Mesendoderm (in vitro differentiated cells): ENCODE measurements at regions not wholly inside any gene's neighbourhood (a gene's known extent, or its start where the extent isn't known, plus 50 kb on each side); places are given as distances from the start of the nearest gene placed in this dataset.
"Not testable (repeated sequence)": the region's sequence is repeated elsewhere in the genome, so short reads cannot be mapped to it uniquely, and the experiment has no call there.

ENCODE experiments used
- DNase-seq: peaks from one replicate; pipeline ENCODE4 v3.0.0; 2013
- H2AK5ac ChIP-seq: 2 replicates; pipeline ENCODE4 v1.6.1; 2013; ENCODE audit warnings: low read length, inconsistent platforms
- H2BK120ac ChIP-seq: 2 replicates; pipeline ENCODE4 v1.6.1; 2013; ENCODE audit warnings: low read depth, mild to moderate bottlenecking, low read length, moderate library complexity, mixed read lengths
- H2BK15ac ChIP-seq: replicated peaks from 2 replicates; pipeline ENCODE4 v1.6.1; 2013; ENCODE audit warnings: low read depth, mild to moderate bottlenecking, moderate library complexity
- H2BK5ac ChIP-seq: 2 replicates; pipeline ENCODE4 v1.6.1; 2013; ENCODE audit warnings: low read length, inconsistent platforms
- H3K18ac ChIP-seq: 2 replicates; pipeline ENCODE4 v1.6.1; 2013; ENCODE audit warnings: mild to moderate bottlenecking, low read length, mixed read lengths
- H3K23ac ChIP-seq: one replicate; pipeline ENCODE4 v1.6.1; 2013; ENCODE audit warnings: low read length
- H3K27ac ChIP-seq: 2 replicates; pipeline ENCODE4 v1.5.1; 2013; ENCODE audit warnings: low read depth, mild to moderate bottlenecking, inconsistent platforms, low read length, moderate library complexity
- H3K27me3 ChIP-seq: 2 replicates; pipeline ENCODE4 v1.6.1; 2013; ENCODE audit warnings: low read length, control low read depth, mild to moderate bottlenecking, inconsistent platforms; ENCODE audit not compliant: insufficient read depth, poor library complexity
- H3K36me3 ChIP-seq: 2 replicates; pipeline ENCODE4 v1.6.1; 2013; ENCODE audit warnings: low read length, inconsistent platforms; ENCODE audit not compliant: control insufficient read depth, insufficient read depth
- H3K4ac ChIP-seq: one replicate; pipeline ENCODE4 v1.6.1; 2013; ENCODE audit warnings: low read depth, mild to moderate bottlenecking, low read length, moderate library complexity
- H3K4me1 ChIP-seq: 2 replicates; pipeline ENCODE4 v1.6.1; 2013; ENCODE audit warnings: low read depth, low read length, inconsistent platforms; ENCODE audit not compliant: control insufficient read depth
- H3K4me2 ChIP-seq: 2 replicates; pipeline ENCODE4 v1.6.1; 2013; ENCODE audit warnings: low read length
- H3K4me3 ChIP-seq: 2 replicates; pipeline ENCODE4 v1.5.1; 2013; ENCODE audit warnings: mild to moderate bottlenecking, low read length
- H3K56ac ChIP-seq: one replicate; pipeline ENCODE4 v1.6.1; 2013; ENCODE audit warnings: low read length
- H3K79me1 ChIP-seq: 2 replicates; pipeline ENCODE4 v1.6.1; 2013; ENCODE audit warnings: low read length, inconsistent platforms
- H3K79me2 ChIP-seq: 2 replicates; pipeline ENCODE4 v1.6.1; 2013; ENCODE audit warnings: mild to moderate bottlenecking, low read length; ENCODE audit not compliant: control insufficient read depth, insufficient read depth
- H3K9ac ChIP-seq: 2 replicates; pipeline ENCODE4 v1.6.1; 2013; ENCODE audit warnings: low read length, inconsistent platforms
- H4K5ac ChIP-seq: one replicate; pipeline ENCODE4 v1.6.1; 2013; ENCODE audit warnings: low read length
- H4K8ac ChIP-seq: one replicate; pipeline ENCODE4 v1.6.1; 2013; ENCODE audit warnings: low read depth, mild to moderate bottlenecking, control low read depth, low read length, moderate library complexity
- WGBS: extraction: QIAGEN DNeasy Blood & Tissue Kit; methylation state at CpG from one replicate; pipeline ENCODE4 v1.1.7; 2013; ENCODE audit warnings: low lambda C conversion rate, missing lambda C conversion rate; ENCODE audit not compliant: insufficient coverage; ENCODE audit errors: extremely low coverage; 5-methylcytosine and 5-hydroxymethylcytosine counted together

GRCh38 chrX:145393702-145394235, 146.5 kb downstream of the SPANXN1 start:
- no peak overlapping the region for H2BK120ac ChIP-seq

GRCh38 chrX:145394344-145394743, 147.0 kb downstream of the SPANXN1 start:
- Histone ChIP-seq H3K27ac (no peak overlapping the region), H3K36me3 (no peaks in the 10 kb centered on the region), H3K27me3 (no peaks in the 10 kb centered on the region), H3K4ac (no peak overlapping the region), H2BK15ac (no peak overlapping the region), H3K18ac (no peak overlapping the region), H3K9ac (no peak overlapping the region), H3K4me1 (no peaks in the 10 kb centered on the region), H3K79me2 (no peaks in the 10 kb centered on the region), H3K4me2 (no peak overlapping the region), H3K23ac (no peak overlapping the region), H4K5ac (no peak overlapping the region), H2BK120ac (no peak overlapping the region), H3K56ac (no peak overlapping the region), H4K8ac (no peak overlapping the region), H2BK5ac (no peak overlapping the region), H3K4me3 (no peak overlapping the region), H3K79me1 (no peaks in the 10 kb centered on the region), H2AK5ac (no peak overlapping the region)
- DNase-seq: no peak

More at GRCh38 chrX:145393702-145394235, 146.5 kb downstream of the SPANXN1 start:
- peak; percentile 34 for DNase-seq
- Histone ChIP-seq H3K27ac (no peak overlapping the region), H3K36me3 (no peaks in the 10 kb centered on the region), H2BK15ac (no peak overlapping the region), H3K79me1 (no peaks in the 10 kb centered on the region), H2BK5ac (no peak overlapping the region), H2AK5ac (no peak overlapping the region), H4K8ac (no peak overlapping the region), H3K27me3 (no peaks in the 10 kb centered on the region), H3K56ac (no peak overlapping the region), H3K4me3 (no peak overlapping the region), H4K5ac (no peak overlapping the region), H3K18ac (no peak overlapping the region), H3K4me1 (no peaks in the 10 kb centered on the region), H3K9ac (no peak overlapping the region), H3K4ac (no peak overlapping the region), H3K23ac (no peak overlapping the region), H3K79me2 (no peaks in the 10 kb centered on the region), H3K4me2 (no peak overlapping the region)
- WGBS: no CpG with 5 or more reads among the region's 6 CpGs

GRCh38 chrX:145396612-145397011, 149.3 kb downstream of the SPANXN1 start:
- DNase-seq: no peak
- no peak overlapping the region for H2AK5ac ChIP-seq
- H3K27me3 ChIP-seq: no peaks in the 10 kb centered on the region
- no peaks in the 10 kb centered on the region for H3K4me1 ChIP-seq
- no peak overlapping the region for H3K9ac ChIP-seq
- H3K56ac ChIP-seq: no peak overlapping the region
- no peaks in the 10 kb centered on the region for H3K36me3 ChIP-seq
- H3K23ac ChIP-seq: no peak overlapping the region
- H3K4me2 ChIP-seq: no peak overlapping the region
- H3K79me1 ChIP-seq: no peaks in the 10 kb centered on the region
- H4K5ac ChIP-seq: no peak overlapping the region
- no peak overlapping the region for H2BK120ac ChIP-seq
- no peak overlapping the region for H3K18ac ChIP-seq
- H3K79me2 ChIP-seq: no peaks in the 10 kb centered on the region
- H3K4ac ChIP-seq: no peak overlapping the region
- H3K27ac ChIP-seq: no peak overlapping the region
- no peak overlapping the region for H2BK15ac ChIP-seq
- WGBS: no CpG with 5 or more reads among the region's 2 CpGs
- H2BK5ac ChIP-seq: no peak overlapping the region
- no peak overlapping the region for H3K4me3 ChIP-seq
- H4K8ac ChIP-seq: no peak overlapping the region

GRCh38 chrX:145405012-145405411, 157.7 kb downstream of the SPANXN1 start:
- Histone ChIP-seq H3K79me2 (no peaks in the 10 kb centered on the region), H2AK5ac (no peak overlapping the region), H4K5ac (no peak overlapping the region), H3K27me3 (no peaks in the 10 kb centered on the region), H3K4me1 (no peaks in the 10 kb centered on the region), H3K79me1 (no peaks in the 10 kb centered on the region), H3K18ac (no peak overlapping the region), H3K4me2 (no peak overlapping the region), H3K36me3 (no peaks in the 10 kb centered on the region), H3K23ac (no peak overlapping the region), H3K9ac (no peak overlapping the region), H2BK120ac (no peak overlapping the region), H3K27ac (no peak overlapping the region), H3K56ac (no peak overlapping the region), H3K4ac (no peak overlapping the region), H4K8ac (no peak overlapping the region), H2BK5ac (no peak overlapping the region), H2BK15ac (no peak overlapping the region), H3K4me3 (no peak overlapping the region)
- peak; percentile 35 for DNase-seq
- WGBS: no CpG with 5 or more reads among the region's 1 CpG

GRCh38 chrX:145410622-145411021, 163.3 kb downstream of the SPANXN1 start:
- H3K27me3 ChIP-seq: no peaks in the 10 kb centered on the region
- H2BK120ac ChIP-seq: no peak overlapping the region
- no peaks in the 10 kb centered on the region for H3K36me3 ChIP-seq
- H4K5ac ChIP-seq: no peak overlapping the region
- no peak for DNase-seq
- H2AK5ac ChIP-seq: no peak overlapping the region
- no peaks in the 10 kb centered on the region for H3K79me2 ChIP-seq
- no peak overlapping the region for H3K18ac ChIP-seq
- no peak overlapping the region for H3K56ac ChIP-seq
- H3K79me1 ChIP-seq: no peaks in the 10 kb centered on the region
- no peak overlapping the region for H3K9ac ChIP-seq
- H2BK15ac ChIP-seq: no peak overlapping the region
- H4K8ac ChIP-seq: no peak overlapping the region
- H3K4me3 ChIP-seq: no peak overlapping the region
- no peak overlapping the region for H3K23ac ChIP-seq
- no peak overlapping the region for H3K4me2 ChIP-seq
- WGBS: no CpG with 5 or more reads among the region's 2 CpGs
- no peak overlapping the region for H3K4ac ChIP-seq
- H3K27ac ChIP-seq: no peak overlapping the region
- no peaks in the 10 kb centered on the region for H3K4me1 ChIP-seq
- H2BK5ac ChIP-seq: no peak overlapping the region

- H2BK120ac ChIP-seq, H3K79me1 ChIP-seq, H3K27ac ChIP-seq, H3K18ac ChIP-seq, H4K8ac ChIP-seq, H3K9ac ChIP-seq, H2AK5ac ChIP-seq, H3K4me1 ChIP-seq, H3K23ac ChIP-seq, H4K5ac ChIP-seq, DNase-seq, H3K56ac ChIP-seq, H2BK5ac ChIP-seq, H3K79me2 ChIP-seq, H3K4ac ChIP-seq, H3K27me3 ChIP-seq, H3K36me3 ChIP-seq, H2BK15ac ChIP-seq, H3K4me2 ChIP-seq, H3K4me3 ChIP-seq: not testable (repeated sequence)
- WGBS: no CpG with 5 or more reads among the region's 32 CpGs
Measured at GRCh38 chrX:145436211-145436610, 188.9 kb downstream of the SPANXN1 start.
